H1 (cell line): ENCODE measurements at regions not wholly inside any gene's neighbourhood (a gene's known extent, or its start where the extent isn't known, plus 50 kb on each side); places are given as distances from the start of the nearest gene placed in this dataset.

Experiments used
- CTCF ChIA-PET: fragments of 300-600 bp; sonication (Branson Sonifier 250); formaldehyde crosslinking; loops from one replicate; lab custom pipeline; 2021; ENCODE audit not compliant: partially characterized antibody; lab: Charles Lee
- POLR2A ChIA-PET: fragments of 300-600 bp; sonication (Branson Sonifier 250); formaldehyde crosslinking; loops from one replicate; lab custom pipeline; 2021; ENCODE audit warnings: inconsistent platforms; ENCODE audit not compliant: partially characterized antibody; lab: Charles Lee
- DNase-seq, 2 experiments: peaks; one replicate each; pipeline versions ENCODE4 v3.0.0 to v3.0.0-alpha.2; 2010 to 2022; ENCODE audit warnings: low spot score in 2 of 2, low read depth in 1 of 2, mixed read lengths in 1 of 2
- FAIRE-seq: peaks from 2 replicates; lab custom pipeline; 2011; peaks lifted over from hg19 to GRCh38; lab: Jason Lieb, UNC
- H2AFZ ChIP-seq: 2 replicates; pipeline ENCODE4 v1.8.1; 2012; ENCODE audit warnings: low read length, inconsistent platforms
- H2AK5ac ChIP-seq: 2 replicates; pipeline ENCODE4 v1.6.1; 2013; ENCODE audit warnings: low read depth, low read length
- H2BK120ac ChIP-seq: replicated peaks from 2 replicates; pipeline ENCODE3; 2013; ENCODE audit warnings: low read depth, low read length, inconsistent platforms
- H2BK12ac ChIP-seq: 2 replicates; pipeline ENCODE4 v1.6.1; 2013; ENCODE audit warnings: low read depth, low read length
- H2BK15ac ChIP-seq: 2 replicates; pipeline ENCODE4 v1.6.1; 2013; ENCODE audit warnings: low read length
- H2BK20ac ChIP-seq: 2 replicates; pipeline ENCODE4 v1.6.1; 2013; ENCODE audit warnings: low read length
- H2BK5ac ChIP-seq: 2 replicates; pipeline ENCODE4 v1.6.1; 2013; ENCODE audit warnings: low read depth, low read length
- H3K14ac ChIP-seq: 2 replicates; pipeline ENCODE4 v1.6.1; 2013; ENCODE audit warnings: inconsistent platforms; ENCODE audit not compliant: insufficient read length
- H3K18ac ChIP-seq: 2 replicates; pipeline ENCODE4 v1.6.1; 2013; ENCODE audit warnings: low read length; ENCODE audit errors: extremely low read depth
- H3K23ac ChIP-seq: 2 replicates; pipeline ENCODE4 v1.6.1; 2013; ENCODE audit warnings: inconsistent platforms; ENCODE audit not compliant: insufficient read length
- H3K23me2 ChIP-seq: 2 replicates; pipeline ENCODE4 v1.6.1; 2013; ENCODE audit warnings: low read depth, low read length
- H3K27ac ChIP-seq: 2 replicates; pipeline ENCODE4 v1.6.1; 2011; ENCODE audit warnings: low read depth, low read length, inconsistent platforms
- H3K27me3 ChIP-seq, 4 experiments: replicated peaks in 1 of 4; 1 replicate in 1 of 4; 2 replicates in 3 of 4; pipeline versions ENCODE4 v1.6.1 to v1.8.1; 2011 to 2013; ENCODE audit warnings: low read length in 3 of 4, mild to moderate bottlenecking in 3 of 4, inconsistent platforms in 2 of 4, mixed read lengths in 2 of 4, moderate library complexity in 1 of 4; ENCODE audit not compliant: control insufficient read depth in 3 of 4, insufficient read depth in 3 of 4; ENCODE audit errors: extremely low read depth in 1 of 4
- H3K36me3 ChIP-seq, 4 experiments: 2 replicates each; pipeline versions ENCODE4 v1.6.1 to v1.8.1; 2011 to 2013; ENCODE audit warnings: mild to moderate bottlenecking in 4 of 4, low read length in 3 of 4, moderate library complexity in 2 of 4, control low read depth in 1 of 4, inconsistent platforms in 1 of 4; ENCODE audit not compliant: insufficient read depth in 4 of 4, control insufficient read depth in 2 of 4
- H3K4ac ChIP-seq: replicated peaks from 2 replicates; pipeline ENCODE3; 2013; ENCODE audit warnings: low read length, low read depth, mixed read lengths, inconsistent platforms; ENCODE audit not compliant: insufficient read length
- H3K4me1 ChIP-seq, 4 experiments: replicated peaks in 1 of 4; 1 replicate in 1 of 4; 2 replicates in 3 of 4; pipeline versions ENCODE4 v1.6.1 to v1.8.1; 2011 to 2013; ENCODE audit warnings: low read length in 3 of 4, inconsistent platforms in 2 of 4, mixed read lengths in 1 of 4; ENCODE audit not compliant: insufficient read depth in 4 of 4, control insufficient read depth in 3 of 4
- H3K4me2 ChIP-seq, 2 experiments: 2 replicates each; pipeline versions ENCODE4 v1.6.1 to v1.8.1; 2011 to 2013; ENCODE audit warnings: low read depth in 2 of 2, low read length in 2 of 2, control low read depth in 1 of 2, inconsistent platforms in 1 of 2, mild to moderate bottlenecking in 1 of 2; ENCODE audit not compliant: insufficient read depth in 1 of 2
- H3K4me3 ChIP-seq, 4 experiments: fragments of 200-600, 300-600 bp in 1 of 4; sonication (generic), shearing (Covaris generic), sonication (Bioruptor Twin) in 1 of 4; 2 replicates each; pipeline versions ENCODE4 v1.5.1 to v1.8.1; 2011 to 2016; ENCODE audit warnings: low read length in 4 of 4, low read depth in 3 of 4, control low read depth in 2 of 4, inconsistent platforms in 2 of 4, mild to moderate bottlenecking in 2 of 4, mixed read lengths in 1 of 4, moderate library complexity in 1 of 4; ENCODE audit not compliant: insufficient read depth in 2 of 4; ENCODE audit errors: extremely low read depth in 1 of 4
- H3K56ac ChIP-seq: replicated peaks from 2 replicates; pipeline ENCODE3; 2013; ENCODE audit warnings: low read depth, mild to moderate bottlenecking, mixed read lengths, low read length, inconsistent platforms; ENCODE audit not compliant: insufficient read length
- H3K79me1 ChIP-seq: 2 replicates; pipeline ENCODE4 v1.6.1; 2013; ENCODE audit warnings: low read depth, low read length, control low read depth
- H3K79me2 ChIP-seq, 2 experiments: 2 replicates each; pipeline versions ENCODE4 v1.6.1 to v1.8.1; 2012 to 2013; ENCODE audit warnings: low read length in 2 of 2, mild to moderate bottlenecking in 2 of 2, inconsistent platforms in 1 of 2; ENCODE audit not compliant: insufficient read depth in 2 of 2, control insufficient read depth in 1 of 2
- H3K9ac ChIP-seq, 4 experiments: replicated peaks in 1 of 4; 1 replicate in 1 of 4; 2 replicates in 3 of 4; pipeline versions ENCODE4 v1.6.1 to v1.8.1; 2011 to 2013; ENCODE audit warnings: low read depth in 3 of 4, low read length in 3 of 4, control low read depth in 2 of 4, mild to moderate bottlenecking in 2 of 4, moderate library complexity in 2 of 4, inconsistent platforms in 1 of 4; ENCODE audit errors: extremely low read depth in 1 of 4
- H3K9me3 ChIP-seq, 2 experiments: 2 replicates each; pipeline versions ENCODE4 v1.6.1 to v1.8.1; 2012 to 2013; ENCODE audit warnings: mild to moderate bottlenecking in 2 of 2, moderate library complexity in 2 of 2, control low read depth in 1 of 2, inconsistent platforms in 1 of 2, low read depth in 1 of 2, low read length in 1 of 2, mixed read lengths in 1 of 2; ENCODE audit not compliant: insufficient read depth in 2 of 2
- H4K20me1 ChIP-seq, 2 experiments: replicated peaks in 1 of 2; 2 replicates each; pipeline versions ENCODE3 to v1.8.1; 2011 to 2013; ENCODE audit warnings: inconsistent platforms in 2 of 2, low read length in 2 of 2, mild to moderate bottlenecking in 1 of 2; ENCODE audit not compliant: insufficient read depth in 2 of 2, control insufficient read depth in 1 of 2
- H4K5ac ChIP-seq: 2 replicates; pipeline ENCODE4 v1.6.1; 2013; ENCODE audit warnings: low read length, low read depth, mixed read lengths, inconsistent platforms; ENCODE audit not compliant: insufficient read length
- H4K8ac ChIP-seq: 2 replicates; pipeline ENCODE4 v1.8.0; 2013; ENCODE audit warnings: mild to moderate bottlenecking, moderate library complexity, low read length, inconsistent platforms; ENCODE audit not compliant: insufficient read depth; ENCODE audit errors: extremely low read depth
- H4K91ac ChIP-seq: replicated peaks from 2 replicates; pipeline ENCODE3; 2013; ENCODE audit warnings: low read length, mixed read lengths, inconsistent platforms; ENCODE audit not compliant: insufficient read length
- CBX5 ChIP-seq: fragments of 300-800, 300-1000 bp; sonication (generic); IDR thresholded peaks from 2 replicates; pipeline ENCODE4 v1.7.1; 2016; ENCODE audit warnings: antibody characterized with exemption, low read length, low read depth
- CREB1 ChIP-seq: IDR thresholded peaks from 2 replicates; pipeline ENCODE4 v1.6.1; 2012; ENCODE audit warnings: inconsistent platforms
- EGR1 ChIP-seq: IDR thresholded peaks from 2 replicates; pipeline ENCODE4 v1.6.1; 2011; ENCODE audit warnings: low read depth, low read length, borderline replicate concordance
- GTF2F1 ChIP-seq: IDR thresholded peaks from 2 replicates; pipeline ENCODE4 v1.6.1; 2012; ENCODE audit warnings: low read depth, low read length, improper control_type of control experiment, borderline replicate concordance
- HDAC2 ChIP-seq, 2 experiments: fragments of 300-600 bp in 1 of 2; sonication (generic) in 1 of 2; IDR thresholded peaks; 2 replicates each; pipeline ENCODE4 v1.6.1; 2011 to 2012; ENCODE audit warnings: low read depth in 2 of 2, low read length in 2 of 2, mild to moderate bottlenecking in 2 of 2, moderate library complexity in 2 of 2, borderline replicate concordance in 1 of 2, inconsistent platforms in 1 of 2
- NANOG ChIP-seq: IDR thresholded peaks from 2 replicates; pipeline ENCODE4 v1.6.1; 2011; ENCODE audit warnings: low read length, low read depth, mild to moderate bottlenecking, inconsistent platforms; ENCODE audit not compliant: insufficient read depth, poor library complexity, severe bottlenecking
- POLR2A ChIP-seq, 2 experiments: IDR thresholded peaks; 1 replicate in 1 of 2; 2 replicates in 1 of 2; pipeline ENCODE4 v1.6.1; 2011; ENCODE audit warnings: low read depth in 2 of 2, low read length in 2 of 2, mild to moderate bottlenecking in 2 of 2; ENCODE audit errors: control extremely low read depth in 1 of 2
- WGBS, 2 experiments: shearing (Covaris generic) in 1 of 2; methylation state at CpG; one replicate each; pipeline versions ENCODE4 v1.1.6 to v1.1.7; 2013 to 2015; ENCODE audit warnings: low lambda C conversion rate in 2 of 2, mixed read lengths in 2 of 2, inconsistent platforms in 1 of 2, low coverage in 1 of 2, missing lambda C conversion rate in 1 of 2; ENCODE audit not compliant: insufficient replicate concordance in 2 of 2, insufficient coverage in 1 of 2, insufficient read length in 1 of 2; ENCODE audit errors: extremely low coverage in 1 of 2, missing lambda C conversion rate in 1 of 2; 5-methylcytosine and 5-hydroxymethylcytosine counted together
- TF ChIP-seq, protein P1 (sequence below): IDR thresholded peaks from 2 replicates; pipeline ENCODE4 v1.6.1; 2012; ENCODE audit warnings: inconsistent platforms
- TF ChIP-seq, protein P2 (sequence below): IDR thresholded peaks from 2 replicates; pipeline ENCODE4 v1.6.1; 2012; ENCODE audit warnings: inconsistent platforms

DNA sequence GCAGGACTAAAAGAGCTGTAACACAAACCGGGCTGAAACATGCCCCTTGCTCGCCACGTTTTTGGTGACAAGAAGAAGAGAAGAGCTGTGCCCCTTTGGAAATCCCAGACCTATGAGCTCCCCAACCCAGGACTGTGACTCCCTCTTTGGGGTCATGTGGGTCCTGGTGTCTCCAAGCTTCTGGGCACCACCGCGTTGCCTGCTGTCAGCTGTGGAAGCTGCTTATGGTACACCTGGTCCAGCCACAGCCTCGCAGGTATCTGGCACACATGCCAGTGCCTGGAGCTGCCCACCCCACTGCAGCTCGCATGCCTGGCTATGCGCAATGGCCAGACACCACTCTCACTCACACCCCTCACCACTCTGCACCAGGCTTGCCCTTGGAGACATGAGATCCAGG, 171.8 kb downstream of the MATN1 start:
- no peak overlapping the region for H3K4me2 ChIP-seq
- H2AFZ ChIP-seq = no peak overlapping the region
- ChIA-PET CTCF (interaction anchor here (0.9 to 2.0 kb wide), 4 partner anchors 9 to 19 kb away, joined by 3 to 7 read pairs (median 4); no protein-coding TSS in a partner anchor), POLR2A (no interaction called here)
- no peaks in the 10 kb centered on the region for H3K9me3 ChIP-seq
- H2BK120ac ChIP-seq = no peak overlapping the region
- H3K14ac ChIP-seq = no peak overlapping the region
- no peaks in the 10 kb centered on the region for H3K79me2 ChIP-seq
- no peaks in the 10 kb centered on the region for H4K20me1 ChIP-seq
- H3K56ac ChIP-seq = no peak overlapping the region
- DNase-seq = no peak
- no peak overlapping the region for H2BK20ac ChIP-seq
- TF ChIP-seq CREB1 = no peak
- TF ChIP-seq, protein P1, sequence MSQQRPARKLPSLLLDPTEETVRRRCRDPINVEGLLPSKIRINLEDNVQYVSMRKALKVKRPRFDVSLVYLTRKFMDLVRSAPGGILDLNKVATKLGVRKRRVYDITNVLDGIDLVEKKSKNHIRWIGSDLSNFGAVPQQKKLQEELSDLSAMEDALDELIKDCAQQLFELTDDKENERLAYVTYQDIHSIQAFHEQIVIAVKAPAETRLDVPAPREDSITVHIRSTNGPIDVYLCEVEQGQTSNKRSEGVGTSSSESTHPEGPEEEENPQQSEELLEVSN = no peak
- no peak for TF ChIP-seq GTF2F1
- no peak for TF ChIP-seq POLR2A (IDR thresholded peaks at IDR 0.05; ENCODE audit: control extremely low read depth in 1 of 2, low read depth in 2 of 2, low read length in 2 of 2)
- TF ChIP-seq, protein P2, sequence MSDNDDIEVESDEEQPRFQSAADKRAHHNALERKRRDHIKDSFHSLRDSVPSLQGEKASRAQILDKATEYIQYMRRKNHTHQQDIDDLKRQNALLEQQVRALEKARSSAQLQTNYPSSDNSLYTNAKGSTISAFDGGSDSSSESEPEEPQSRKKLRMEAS = no peak
- TF ChIP-seq EGR1 = no peak
- TF ChIP-seq CBX5 = no peak
- TF ChIP-seq NANOG = no peak
- no peak for TF ChIP-seq HDAC2 (IDR thresholded peaks at IDR 0.05; ENCODE audit: borderline replicate concordance in 1 of 2, low read depth in 2 of 2, low read length in 2 of 2)
- no peak overlapping the region for H4K5ac ChIP-seq
- H3K23ac ChIP-seq = no peak overlapping the region
- H3K4ac ChIP-seq = no peak overlapping the region
- no peaks in the 10 kb centered on the region; a peak in 1 of 7 replicates for H3K4me1 ChIP-seq
- H4K91ac ChIP-seq = no peak overlapping the region
- no peak overlapping the region for H3K18ac ChIP-seq
- H4K8ac ChIP-seq = no peak overlapping the region
- no peak overlapping the region for H3K4me3 ChIP-seq
- no peak overlapping the region for H2BK12ac ChIP-seq
- WGBS, 2 experiments = 78% methylated on average over 8 of the region's 8 CpGs; no CpG with 5 or more reads in 1 of the 2 experiments
- no peak overlapping the region for H2BK5ac ChIP-seq
- no peak overlapping the region for H2BK15ac ChIP-seq
- no peaks in the 10 kb centered on the region for H3K27me3 ChIP-seq
- H3K79me1 ChIP-seq = no peaks in the 10 kb centered on the region
- H2AK5ac ChIP-seq = no peak overlapping the region
- H3K23me2 ChIP-seq = no peaks in the 10 kb centered on the region
- H3K9ac ChIP-seq = no peak overlapping the region
- no peak overlapping the region for H3K27ac ChIP-seq
- no peak for FAIRE-seq
- H3K36me3 ChIP-seq = no peaks in the 10 kb centered on the region
